Neural progenitor cell (in vitro differentiated cells): ENCODE measurements at regions not wholly inside any gene's neighbourhood (a gene's known extent, or its start where the extent isn't known, plus 50 kb on each side); places are given as distances from the start of the nearest gene placed in this dataset.

ENCODE experiments used
- DNase-seq: peaks from one replicate; pipeline ENCODE4 v3.0.0-alpha.2; 2016; ENCODE audit warnings: low spot score
- H2AFZ ChIP-seq: fragments of 200-600 bp; sonication (generic); replicated peaks from 2 replicates; pipeline ENCODE4 v1.6.1; 2016; ENCODE audit warnings: antibody characterized with exemption
- H3F3A ChIP-seq: fragments of 200-600 bp; sonication (generic); 2 replicates; pipeline ENCODE4 v1.6.1; 2016; ENCODE audit warnings: antibody characterized with exemption, low read depth
- H3K27ac ChIP-seq: fragments of 200-600 bp; sonication (generic); 2 replicates; pipeline ENCODE4 v1.5.1; 2016; ENCODE audit warnings: mild to moderate bottlenecking
- H3K27me3 ChIP-seq: fragments of 200-600 bp; sonication (generic); 2 replicates; pipeline ENCODE4 v1.6.1; 2016; ENCODE audit warnings: mild to moderate bottlenecking, moderate library complexity
- H3K36me3 ChIP-seq: fragments of 200-600 bp; sonication (generic); 2 replicates; pipeline ENCODE4 v1.5.1; 2016
- H3K4me1 ChIP-seq: fragments of 200-600 bp; sonication (generic); 2 replicates; pipeline ENCODE4 v1.6.1; 2016; ENCODE audit warnings: mixed run types
- H3K4me2 ChIP-seq: fragments of 200-600 bp; sonication (generic); 2 replicates; pipeline ENCODE4 v1.6.1; 2016
- H3K4me3 ChIP-seq: fragments of 200-600 bp; sonication (generic); 2 replicates; pipeline ENCODE4 v1.5.1; 2016
- H3K79me2 ChIP-seq: fragments of 200-600 bp; sonication (generic); 2 replicates; pipeline ENCODE4 v1.6.1; 2016; ENCODE audit warnings: low read depth
- H3K9ac ChIP-seq: fragments of 200-600 bp; sonication (generic); 2 replicates; pipeline ENCODE4 v1.6.1; 2016
- H3K9me3 ChIP-seq: fragments of 200-600 bp; sonication (generic); 2 replicates; pipeline ENCODE4 v1.5.1; 2016; ENCODE audit warnings: low read depth
- H4K20me1 ChIP-seq: fragments of 200-600 bp; sonication (generic); 2 replicates; pipeline ENCODE4 v1.6.1; 2016; ENCODE audit warnings: low read depth
- H3K27ac Mint-ChIP-seq: 3 replicates; pipeline ENCODE4 v1.8.0; 2021; ENCODE audit warnings: mixed read lengths
- H3K27me3 Mint-ChIP-seq: 2 replicates; pipeline ENCODE4 v1.8.0; 2022; ENCODE audit warnings: low read depth, mild to moderate bottlenecking, inconsistent platforms, moderate library complexity, mixed read lengths; ENCODE audit not compliant: insufficient read depth
- H3K36me3 Mint-ChIP-seq: 3 replicates; pipeline ENCODE4 v1.8.0; 2021; ENCODE audit warnings: mixed read lengths
- H3K4me1 Mint-ChIP-seq: 3 replicates; pipeline ENCODE4 v1.8.0; 2021; ENCODE audit warnings: mixed read lengths
- H3K4me3 Mint-ChIP-seq: 3 replicates; pipeline ENCODE4 v1.8.0; 2021; ENCODE audit warnings: mild to moderate bottlenecking, moderate library complexity, mixed read lengths
- H3K9me3 Mint-ChIP-seq: 3 replicates; pipeline ENCODE4 v1.8.0; 2020; ENCODE audit warnings: mixed read lengths
- CTCF ChIP-seq: fragments of 200-600 bp; sonication (generic); IDR thresholded peaks from 2 replicates; pipeline ENCODE4 v1.5.1; 2017; ENCODE audit warnings: antibody characterized with exemption, mild to moderate bottlenecking
- EZH2 ChIP-seq: fragments of 200-600 bp; sonication (generic); IDR thresholded peaks from 2 replicates; pipeline ENCODE4 v1.6.1; 2017; ENCODE audit warnings: antibody characterized with exemption, mild to moderate bottlenecking, moderate library complexity
- EZH2phosphoT487 ChIP-seq: fragments of 200-600 bp; sonication (generic); IDR thresholded peaks from 2 replicates; pipeline ENCODE4 v1.6.1; 2017; ENCODE audit warnings: antibody characterized with exemption

GRCh38 chr12:63212316-63212715, 61.3 kb upstream of the AVPR1A start:
- Histone ChIP-seq H3K4me1 (no peaks in the 10 kb centered on the region), H2AFZ (no peak overlapping the region), H3K4me2 (no peak overlapping the region), H3F3A (no peaks in the 10 kb centered on the region), H3K79me2 (no peaks in the 10 kb centered on the region), H3K9me3 (no peaks in the 10 kb centered on the region), H3K27me3 (peaks cover 2% of the 10 kb centered on the region), H3K4me3 (no peak overlapping the region), H3K36me3 (no peaks in the 10 kb centered on the region), H3K27ac (no peak overlapping the region), H3K9ac (no peak overlapping the region), H4K20me1 (no peaks in the 10 kb centered on the region)
- Mint-ChIP-seq H3K36me3 (no peaks in the 10 kb centered on the region), H3K4me1 (no peaks in the 10 kb centered on the region), H3K9me3 (no peaks in the 10 kb centered on the region), H3K27ac (no peak overlapping the region), H3K27me3 (no peaks in the 10 kb centered on the region), H3K4me3 (no peak overlapping the region)
- no peak for TF ChIP-seq EZH2phosphoT487
- TF ChIP-seq CTCF = no peak
- TF ChIP-seq EZH2 = no peak
- DNase-seq = no peak

GRCh38 chr12:63208956-63209355, 58.0 kb upstream of the AVPR1A start:
- Mint-ChIP-seq H3K4me1 (no peaks in the 10 kb centered on the region), H3K27me3 (no peaks in the 10 kb centered on the region), H3K4me3 (no peak overlapping the region), H3K36me3 (no peaks in the 10 kb centered on the region), H3K27ac (no peak overlapping the region), H3K9me3 (no peaks in the 10 kb centered on the region)
- TF ChIP-seq EZH2 (no peak), CTCF (no peak), EZH2phosphoT487 (no peak)
- Histone ChIP-seq H3K36me3 (no peaks in the 10 kb centered on the region), H4K20me1 (no peaks in the 10 kb centered on the region), H3K27me3 (peaks cover 2% of the 10 kb centered on the region), H3K79me2 (no peaks in the 10 kb centered on the region), H2AFZ (no peak overlapping the region), H3K9me3 (no peaks in the 10 kb centered on the region), H3K9ac (no peak overlapping the region), H3F3A (no peaks in the 10 kb centered on the region), H3K4me3 (no peak overlapping the region), H3K4me2 (no peak overlapping the region), H3K4me1 (no peaks in the 10 kb centered on the region), H3K27ac (no peak overlapping the region)
- DNase-seq = no peak

- Histone ChIP-seq H3K4me3 (no peak overlapping the region), H3K4me1 (no peaks in the 10 kb centered on the region), H2AFZ (no peak overlapping the region), H3K27ac (no peak overlapping the region), H3K36me3 (no peaks in the 10 kb centered on the region), H3K9me3 (no peaks in the 10 kb centered on the region), H3K79me2 (no peaks in the 10 kb centered on the region), H3K4me2 (no peak overlapping the region), H3K9ac (no peak overlapping the region), H4K20me1 (no peaks in the 10 kb centered on the region), H3K27me3 (peaks cover 2% of the 10 kb centered on the region), H3F3A (no peaks in the 10 kb centered on the region)
- DNase-seq = no peak
- Mint-ChIP-seq H3K9me3 (no peaks in the 10 kb centered on the region), H3K27ac (no peak overlapping the region), H3K4me1 (no peaks in the 10 kb centered on the region), H3K27me3 (no peaks in the 10 kb centered on the region), H3K36me3 (no peaks in the 10 kb centered on the region), H3K4me3 (no peak overlapping the region)
- TF ChIP-seq CTCF (no peak), EZH2phosphoT487 (no peak)
These were observed 55.9 kb upstream of the AVPR1A start for GRCh38 chr12:63206909-63207308.

- H3K27ac ChIP-seq = no peak overlapping the region
- H3K4me1 Mint-ChIP-seq = no peaks in the 10 kb centered on the region
- no peaks in the 10 kb centered on the region for H3K9me3 ChIP-seq
- H3K79me2 ChIP-seq = no peaks in the 10 kb centered on the region
- no peaks in the 10 kb centered on the region for H3K4me1 ChIP-seq
- H3K4me3 Mint-ChIP-seq = no peak overlapping the region
- H3K27me3 ChIP-seq = peaks cover 2% of the 10 kb centered on the region
- no peaks in the 10 kb centered on the region for H3K36me3 Mint-ChIP-seq
- no peaks in the 10 kb centered on the region for H4K20me1 ChIP-seq
- no peaks in the 10 kb centered on the region for H3K27me3 Mint-ChIP-seq
- no peak for DNase-seq
- no peaks in the 10 kb centered on the region for H3F3A ChIP-seq
- no peaks in the 10 kb centered on the region for H3K36me3 ChIP-seq
- no peaks in the 10 kb centered on the region for H3K9me3 Mint-ChIP-seq
- H3K27ac Mint-ChIP-seq = no peak overlapping the region
- H3K4me3 ChIP-seq = no peak overlapping the region
- no peak overlapping the region for H2AFZ ChIP-seq
- H3K4me2 ChIP-seq = no peak overlapping the region
- no peak overlapping the region for H3K9ac ChIP-seq
- TF ChIP-seq EZH2 (no peak), CTCF (no peak), EZH2phosphoT487 (no peak)
These were observed 55.5 kb upstream of the AVPR1A start for GRCh38 chr12:63206494-63206893.
